PFSK-1 (cell line): ENCODE measurements at regions not wholly inside any gene's neighbourhood (a gene's known extent, or its start where the extent isn't known, plus 50 kb on each side); places are given as distances from the start of the nearest gene placed in this dataset.

Source experiments
- FOXP2 ChIP-seq: optimal IDR thresholded peaks from 2 replicates; pipeline ENCODE3; 2011; ENCODE audit warnings: borderline replicate concordance, control low read depth, inconsistent platforms; ENCODE audit not compliant: insufficient read depth; ENCODE audit errors: extremely low read length, extremely low read depth
- POLR2AphosphoS5 ChIP-seq: IDR thresholded peaks from 2 replicates; pipeline ENCODE4 v1.6.1; 2012; ENCODE audit warnings: low read depth, mild to moderate bottlenecking, control low read depth, low read length, moderate library complexity
- SIN3A ChIP-seq: IDR thresholded peaks from 2 replicates; pipeline ENCODE4 v1.6.1; 2012; ENCODE audit warnings: mild to moderate bottlenecking, low read length, moderate library complexity, borderline replicate concordance; ENCODE audit not compliant: insufficient read depth
- TAF1 ChIP-seq: IDR thresholded peaks from 2 replicates; pipeline ENCODE4 v1.6.1; 2012; ENCODE audit warnings: low read length, control low read depth, borderline replicate concordance; ENCODE audit not compliant: insufficient read depth
- TF ChIP-seq, protein P1 (sequence below), 2 experiments: IDR thresholded peaks; 2 replicates each; pipeline versions ENCODE4 v1.6.1 to v1.8.0; 2011 to 2012; ENCODE audit warnings: low read depth in 2 of 2, low read length in 2 of 2, control low read depth in 1 of 2, inconsistent platforms in 1 of 2, mild to moderate bottlenecking in 1 of 2, moderate library complexity in 1 of 2; ENCODE audit not compliant: insufficient read depth in 1 of 2

DNA sequence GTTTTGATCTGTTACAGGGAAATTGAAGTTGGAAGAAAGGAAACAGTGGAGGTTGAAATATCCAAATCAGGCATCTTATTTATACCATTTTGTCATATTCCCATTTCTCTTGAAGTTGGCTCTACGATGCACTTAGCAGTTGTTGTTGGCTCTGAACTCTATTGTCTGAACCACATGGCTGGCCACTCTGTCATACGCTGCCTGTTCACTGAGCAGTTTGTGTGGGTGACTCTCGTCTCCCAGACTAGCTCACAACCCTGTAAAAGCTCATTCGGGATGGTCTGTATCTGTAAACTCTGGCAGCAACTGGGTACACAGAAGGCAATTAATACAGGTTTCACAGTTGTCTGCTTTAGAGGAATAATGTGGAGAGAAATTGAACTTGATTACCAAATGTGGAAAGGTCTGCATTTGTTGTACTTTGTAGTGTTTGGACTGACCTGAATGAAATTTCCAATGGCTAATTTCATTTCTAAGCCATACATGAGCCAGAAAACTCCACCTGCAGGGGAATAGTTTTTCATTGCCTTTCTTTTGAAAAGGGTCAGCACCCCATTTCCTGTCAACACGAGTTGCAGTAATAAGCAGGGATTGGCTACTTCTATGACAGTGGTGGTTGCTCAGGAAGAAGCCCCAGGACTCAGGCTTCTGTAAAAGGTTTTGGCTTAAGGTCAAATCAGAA lies 378.2 kb downstream of the OSR1 start:
- TF ChIP-seq TAF1 (no peak), POLR2AphosphoS5 (no peak), FOXP2 (no peak), SIN3A (no peak)
- TF ChIP-seq, protein P1, sequence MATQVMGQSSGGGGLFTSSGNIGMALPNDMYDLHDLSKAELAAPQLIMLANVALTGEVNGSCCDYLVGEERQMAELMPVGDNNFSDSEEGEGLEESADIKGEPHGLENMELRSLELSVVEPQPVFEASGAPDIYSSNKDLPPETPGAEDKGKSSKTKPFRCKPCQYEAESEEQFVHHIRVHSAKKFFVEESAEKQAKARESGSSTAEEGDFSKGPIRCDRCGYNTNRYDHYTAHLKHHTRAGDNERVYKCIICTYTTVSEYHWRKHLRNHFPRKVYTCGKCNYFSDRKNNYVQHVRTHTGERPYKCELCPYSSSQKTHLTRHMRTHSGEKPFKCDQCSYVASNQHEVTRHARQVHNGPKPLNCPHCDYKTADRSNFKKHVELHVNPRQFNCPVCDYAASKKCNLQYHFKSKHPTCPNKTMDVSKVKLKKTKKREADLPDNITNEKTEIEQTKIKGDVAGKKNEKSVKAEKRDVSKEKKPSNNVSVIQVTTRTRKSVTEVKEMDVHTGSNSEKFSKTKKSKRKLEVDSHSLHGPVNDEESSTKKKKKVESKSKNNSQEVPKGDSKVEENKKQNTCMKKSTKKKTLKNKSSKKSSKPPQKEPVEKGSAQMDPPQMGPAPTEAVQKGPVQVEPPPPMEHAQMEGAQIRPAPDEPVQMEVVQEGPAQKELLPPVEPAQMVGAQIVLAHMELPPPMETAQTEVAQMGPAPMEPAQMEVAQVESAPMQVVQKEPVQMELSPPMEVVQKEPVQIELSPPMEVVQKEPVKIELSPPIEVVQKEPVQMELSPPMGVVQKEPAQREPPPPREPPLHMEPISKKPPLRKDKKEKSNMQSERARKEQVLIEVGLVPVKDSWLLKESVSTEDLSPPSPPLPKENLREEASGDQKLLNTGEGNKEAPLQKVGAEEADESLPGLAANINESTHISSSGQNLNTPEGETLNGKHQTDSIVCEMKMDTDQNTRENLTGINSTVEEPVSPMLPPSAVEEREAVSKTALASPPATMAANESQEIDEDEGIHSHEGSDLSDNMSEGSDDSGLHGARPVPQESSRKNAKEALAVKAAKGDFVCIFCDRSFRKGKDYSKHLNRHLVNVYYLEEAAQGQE (IDR thresholded peaks at IDR 0.05; ENCODE audit: insufficient read depth in 1 of 2, low read depth in 2 of 2, low read length in 2 of 2) = no peak

DNA sequence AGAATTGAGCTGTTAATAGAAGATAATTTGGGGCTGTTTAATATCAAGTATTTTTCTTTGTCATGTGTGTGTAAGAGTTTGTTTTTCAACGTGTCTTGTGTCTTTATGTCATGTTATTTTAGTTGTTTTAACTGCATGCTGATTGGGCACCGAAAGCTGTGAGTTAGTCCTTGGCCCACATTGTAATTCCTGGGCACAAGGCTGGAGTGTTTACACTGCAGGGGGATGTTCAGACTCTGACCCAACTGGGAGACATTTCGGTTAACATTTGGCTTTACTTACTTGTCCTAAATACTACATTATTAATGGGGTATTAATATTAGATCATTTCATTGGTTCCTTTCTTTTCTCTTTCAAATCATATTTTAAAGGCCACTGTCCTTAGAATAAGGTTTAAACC lies 381.0 kb downstream of the OSR1 start:
- TF ChIP-seq, protein P1 (IDR thresholded peaks at IDR 0.05; ENCODE audit: insufficient read depth in 1 of 2, low read depth in 2 of 2, low read length in 2 of 2) = no peak
- TF ChIP-seq POLR2AphosphoS5 (no peak), TAF1 (no peak), SIN3A (no peak), FOXP2 (no peak)

DNA sequence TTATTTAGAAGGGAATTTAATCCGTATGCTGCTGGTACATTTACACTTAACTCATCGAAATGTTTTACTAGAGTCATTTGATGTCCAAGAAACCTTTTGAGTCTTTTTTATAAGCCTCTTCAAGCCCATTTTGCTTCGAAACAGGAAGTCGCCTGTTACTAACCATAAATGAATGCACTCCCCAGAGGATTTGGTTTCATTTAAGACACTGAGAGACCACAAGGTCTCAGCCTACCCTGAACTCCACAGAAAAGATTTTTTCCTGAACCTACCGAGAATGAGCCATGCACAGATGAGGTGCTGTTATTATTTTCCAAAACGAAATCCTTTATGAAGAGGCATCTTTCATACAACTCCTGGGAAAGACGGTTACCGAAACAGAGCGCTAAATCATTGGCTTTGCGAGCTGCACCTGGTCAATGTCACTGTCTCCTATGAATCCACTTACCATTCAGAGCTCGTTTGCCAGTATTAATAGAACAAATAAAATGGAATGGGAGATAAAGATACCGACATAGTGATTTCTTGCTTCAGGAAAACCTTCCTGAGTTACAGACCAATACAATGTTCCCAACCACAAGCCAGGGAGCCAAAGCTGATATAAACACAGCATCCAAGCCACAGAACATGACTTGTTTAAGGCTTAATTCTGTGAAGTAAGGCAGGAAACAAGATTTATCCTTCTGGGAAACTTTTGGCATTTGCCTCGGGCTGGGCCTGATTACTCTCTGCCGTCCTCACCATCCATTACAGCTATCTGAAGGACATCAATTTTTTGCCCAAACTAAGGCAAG lies 382.1 kb downstream of the OSR1 start:
- TF ChIP-seq TAF1 (no peak), FOXP2 (no peak), SIN3A (no peak), POLR2AphosphoS5 (no peak)
- TF ChIP-seq, protein P1 (IDR thresholded peaks at IDR 0.05; ENCODE audit: insufficient read depth in 1 of 2, low read depth in 2 of 2, low read length in 2 of 2) = no peak

DNA sequence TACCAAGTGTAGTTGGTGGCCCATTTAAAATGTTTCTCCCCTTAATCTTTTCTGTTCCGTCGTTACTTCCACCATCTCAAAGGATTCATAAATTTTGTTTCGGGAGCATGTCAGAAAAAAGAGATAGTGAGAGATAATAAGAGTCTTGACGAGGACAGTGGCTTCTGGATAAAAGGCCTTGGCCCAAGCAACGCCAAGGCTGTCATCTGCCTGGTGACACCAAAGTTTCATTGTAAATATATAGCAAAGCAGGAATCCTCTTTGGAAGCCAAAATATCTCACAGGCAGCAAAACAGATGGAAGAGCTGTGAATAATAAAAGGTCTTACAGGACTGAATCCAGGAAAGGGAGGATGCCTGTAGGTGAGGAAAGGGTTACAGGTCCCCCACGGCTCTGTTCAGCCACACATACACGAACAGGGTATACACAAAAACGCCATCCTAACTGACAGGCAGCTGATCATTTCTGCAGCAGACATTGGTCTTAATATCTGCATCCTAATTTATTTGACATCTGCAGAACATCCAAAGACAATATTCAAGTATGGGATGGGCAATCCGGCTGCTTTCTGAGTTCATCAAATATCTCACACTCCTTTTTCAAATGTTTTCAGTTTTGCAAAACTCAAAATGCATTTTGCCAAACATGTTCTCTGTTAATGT lies 382.8 kb downstream of the OSR1 start:
- TF ChIP-seq SIN3A (no peak), FOXP2 (no peak), POLR2AphosphoS5 (no peak), TAF1 (no peak)
- TF ChIP-seq, protein P1 (IDR thresholded peaks at IDR 0.05; ENCODE audit: insufficient read depth in 1 of 2, low read depth in 2 of 2, low read length in 2 of 2) = no peak
